HCT116 (cell line): ENCODE measurements at regions not wholly inside any gene's neighbourhood (a gene's known extent, or its start where the extent isn't known, plus 50 kb on each side); places are given as distances from the start of the nearest gene placed in this dataset.

Experiments used
- ATAC-seq: fragments of 200-7000 bp; cut with Tn5 transposase; 2 replicates; pipeline ENCODE4 v1.9.1; 2020; ENCODE audit warnings: mild to moderate bottlenecking, moderate library complexity
- BruUV-seq: library from RNA; stranded (reverse); fragments of 400-500 nt; replicated peaks from 2 replicates; lab custom pipeline; 2021; lab: Mats Ljungman, UMichigan
- CTCF ChIA-PET: fragments of 300-600 bp; sonication (Branson Sonifier 250); formaldehyde crosslinking; loops from one replicate; lab custom pipeline; 2021; ENCODE audit warnings: antibody characterized with exemption; lab: Charles Lee
- POLR2A ChIA-PET: fragments of 300-600, 350-600 bp; sonication (Branson Sonifier 250); formaldehyde crosslinking; loops from one replicate; lab custom pipeline; 2021; ENCODE audit warnings: antibody characterized with exemption; lab: Charles Lee
- RAD21 ChIA-PET, 2 experiments: fragments of 300-600 bp; sonication (Branson Sonifier 250); formaldehyde crosslinking; loops; one replicate each; lab custom pipeline; 2023; ENCODE audit warnings: low total read pairs in 2 of 2; ENCODE audit not compliant: uncharacterized antibody in 2 of 2, unreplicated experiment in 2 of 2, low non-redundant PET in 1 of 2; lab: Charles Lee
- DNase-seq: peaks from one replicate; pipeline ENCODE4 v3.0.0-alpha.2; 2010; ENCODE audit warnings: low read depth, low spot score
- H2AFZ ChIP-seq: fragments of 200-600 bp; shearing (Covaris generic), sonication (generic); 2 replicates; pipeline ENCODE4 v1.6.1; 2017; ENCODE audit warnings: low read depth, mixed run types, mixed read lengths, antibody characterized with exemption, low read length; ENCODE audit not compliant: poor library complexity, severe bottlenecking
- H3K27ac ChIP-seq: 2 replicates; pipeline ENCODE4 v1.5.1; 2012; ENCODE audit warnings: low read depth, low read length
- H3K27me3 ChIP-seq: fragments of 200-600 bp; sonication (generic); 2 replicates; pipeline ENCODE4 v1.6.1; 2016; ENCODE audit warnings: mixed run types, low read length, mixed read lengths; ENCODE audit not compliant: insufficient read depth
- H3K36me3 ChIP-seq, 2 experiments: fragments of 200-500 bp in 1 of 2; fragments of 200-600 bp in 1 of 2; sonication (Bioruptor generic) in 1 of 2; sonication (generic) in 1 of 2; 2 replicates each; pipeline versions ENCODE4 v1.5.1 to v1.6.1; 2014 to 2016; ENCODE audit warnings: low read length in 2 of 2, inconsistent platforms in 1 of 2, mixed read lengths in 1 of 2, mixed run types in 1 of 2; ENCODE audit not compliant: insufficient read depth in 2 of 2, control insufficient read depth in 1 of 2
- H3K4me1 ChIP-seq, 2 experiments: fragments of 200-600 bp in 1 of 2; sonication (generic) in 1 of 2; 2 replicates each; pipeline versions ENCODE4 v1.5.1 to v1.6.1; 2012 to 2017; ENCODE audit warnings: low read length in 2 of 2, inconsistent platforms in 1 of 2, mild to moderate bottlenecking in 1 of 2, mixed read lengths in 1 of 2, mixed run types in 1 of 2, moderate library complexity in 1 of 2; ENCODE audit not compliant: insufficient read depth in 2 of 2, control insufficient read depth in 1 of 2
- H3K4me2 ChIP-seq: fragments of 200-600 bp; sonication (generic); 2 replicates; pipeline ENCODE4 v1.6.1; 2017; ENCODE audit warnings: mixed run types, low read length, mixed read lengths
- H3K4me3 ChIP-seq, 2 experiments: fragments of 200-600 bp in 1 of 2; sonication (generic) in 1 of 2; replicated peaks in 1 of 2; 2 replicates each; pipeline ENCODE4 v1.5.1; 2011 to 2016; ENCODE audit warnings: low read length in 2 of 2, control low read depth in 1 of 2, low read depth in 1 of 2, mild to moderate bottlenecking in 1 of 2, mixed read lengths in 1 of 2, mixed run types in 1 of 2
- H3K79me2 ChIP-seq: fragments of 200-600 bp; sonication (generic); 2 replicates; pipeline ENCODE4 v1.6.1; 2017; ENCODE audit warnings: mild to moderate bottlenecking, mixed run types, low read length, moderate library complexity, mixed read lengths; ENCODE audit not compliant: insufficient read depth
- H3K9ac ChIP-seq: fragments of 200-600 bp; sonication (generic); 2 replicates; pipeline ENCODE4 v1.6.1; 2016; ENCODE audit warnings: low read length, mixed read lengths
- H3K9me2 ChIP-seq: fragments of 200-600 bp; sonication (generic), shearing (Covaris generic); 2 replicates; pipeline ENCODE4 v1.6.1; 2017; ENCODE audit warnings: mixed run types, mild to moderate bottlenecking, moderate library complexity; ENCODE audit not compliant: insufficient read depth
- H3K9me3 ChIP-seq, 2 experiments: fragments of 200-500 bp in 1 of 2; fragments of 200-600 bp in 1 of 2; sonication (Bioruptor generic) in 1 of 2; sonication (generic) in 1 of 2; 2 replicates each; pipeline ENCODE4 v1.6.1; 2014 to 2017; ENCODE audit warnings: low read length in 2 of 2, mixed read lengths in 2 of 2, inconsistent platforms in 1 of 2, low read depth in 1 of 2, mild to moderate bottlenecking in 1 of 2, mixed run types in 1 of 2, moderate library complexity in 1 of 2; ENCODE audit not compliant: control insufficient read depth in 1 of 2, insufficient read depth in 1 of 2
- H4K20me1 ChIP-seq: fragments of 200-600 bp; sonication (generic), shearing (Covaris generic); 2 replicates; pipeline ENCODE4 v1.6.1; 2017; ENCODE audit warnings: mixed run types, mild to moderate bottlenecking, moderate library complexity; ENCODE audit not compliant: insufficient read depth
- ATF3 ChIP-seq: IDR thresholded peaks from 2 replicates; pipeline ENCODE4 v1.6.1; 2012
- CBX3 ChIP-seq: IDR thresholded peaks from 2 replicates; pipeline ENCODE4 v1.6.1; 2012; ENCODE audit warnings: low read depth
- EGR1 ChIP-seq: IDR thresholded peaks from 2 replicates; pipeline ENCODE4 v1.6.1; 2012; ENCODE audit warnings: low read depth
- EZH2 ChIP-seq: fragments of 200-600 bp; sonication (generic); IDR thresholded peaks from 2 replicates; pipeline ENCODE4 v1.6.1; 2017; ENCODE audit warnings: antibody characterized with exemption, mixed run types
- FOSL1 ChIP-seq: IDR thresholded peaks from 2 replicates; pipeline ENCODE4 v1.6.1; 2012; ENCODE audit warnings: low read depth
- JUND ChIP-seq: IDR thresholded peaks from 2 replicates; pipeline ENCODE4 v1.6.1; 2012
- MAX ChIP-seq: IDR thresholded peaks from 2 replicates; pipeline ENCODE4 v1.6.1; 2012
- POLR2A ChIP-seq: IDR thresholded peaks from 2 replicates; pipeline ENCODE4 v1.7.0; 2011; ENCODE audit warnings: borderline replicate concordance; ENCODE audit not compliant: insufficient read depth, insufficient read length; ENCODE audit errors: extremely low read depth
- POLR2AphosphoS5 ChIP-seq: IDR thresholded peaks from 2 replicates; pipeline ENCODE4 v1.6.1; 2011; ENCODE audit warnings: mild to moderate bottlenecking, low read depth, low read length, moderate library complexity
- RAD21 ChIP-seq: IDR thresholded peaks from 2 replicates; pipeline ENCODE4 v1.6.1; 2012; ENCODE audit warnings: low read depth, mild to moderate bottlenecking
- REST ChIP-seq: IDR thresholded peaks from 2 replicates; pipeline ENCODE4 v1.6.1; 2012; ENCODE audit warnings: low read depth
- SIN3A ChIP-seq: IDR thresholded peaks from 2 replicates; pipeline ENCODE4 v1.6.1; 2012; ENCODE audit warnings: low read depth
- SP1 ChIP-seq: IDR thresholded peaks from 2 replicates; pipeline ENCODE4 v1.6.1; 2012; ENCODE audit warnings: low read depth
- SRF ChIP-seq: IDR thresholded peaks from 2 replicates; pipeline ENCODE4 v1.6.1; 2012; ENCODE audit warnings: low read depth
- TCF7L2 ChIP-seq: IDR thresholded peaks from 2 replicates; pipeline ENCODE4 v1.7.0; 2011; ENCODE audit warnings: borderline replicate concordance, inconsistent platforms; ENCODE audit not compliant: insufficient read depth, insufficient read length; ENCODE audit errors: extremely low read depth
- YY1 ChIP-seq: IDR thresholded peaks from 2 replicates; pipeline ENCODE4 v1.6.1; 2011; ENCODE audit warnings: low read length, low read depth, moderate library complexity, mild to moderate bottlenecking; ENCODE audit not compliant: insufficient replicate concordance; ENCODE audit errors: extremely low read depth
- ZBTB33 ChIP-seq: IDR thresholded peaks from 2 replicates; pipeline ENCODE4 v1.6.1; 2011; ENCODE audit warnings: mild to moderate bottlenecking, low read length, moderate library complexity; ENCODE audit not compliant: insufficient replicate concordance; ENCODE audit errors: extremely low read depth
- ZFX ChIP-seq: fragments of 450-650 bp; IDR thresholded peaks from 2 replicates; pipeline ENCODE4 v1.6.1; 2017
- intact Hi-C: fragments of 100-400 bp; cut with micrococcal nuclease; formaldehyde crosslinking; loops from 2 replicates; pipeline ENCODE4 v1.10.0; 2022

GRCh38 chr4:149952101-149952500 is 126.1 kb upstream of the DCLK2 start (continued):
- TF ChIP-seq REST (no peak), CBX3 (no peak), SIN3A (no peak), JUND (no peak)

- ChIA-PET POLR2A (no interaction called here), CTCF (no interaction called here), RAD21 (no interaction called here)
- Histone ChIP-seq H3K36me3 (no peaks in the 10 kb centered on the region), H3K27ac (no peak overlapping the region), H4K20me1 (no peaks in the 10 kb centered on the region), H3K4me3 (no peak overlapping the region), H3K9me2 (no peaks in the 10 kb centered on the region), H2AFZ (no peak overlapping the region), H3K4me2 (no peak overlapping the region), H3K79me2 (no peaks in the 10 kb centered on the region), H3K9ac (no peak overlapping the region), H3K27me3 (no peaks in the 10 kb centered on the region), H3K9me3 (no peaks in the 10 kb centered on the region), H3K4me1 (no peaks in the 10 kb centered on the region)
- ATAC-seq (no peak), DNase-seq (no peak)
- BruUV-seq = no TSS peak
- intact Hi-C loops = no loop called here
- TF ChIP-seq SRF (no peak), ATF3 (no peak), EZH2 (no peak), REST (no peak), ZFX (no peak), YY1 (no peak), POLR2AphosphoS5 (no peak), FOSL1 (no peak), MAX (no peak), TCF7L2 (no peak), EGR1 (no peak), RAD21 (no peak), SP1 (no peak), SIN3A (no peak), CBX3 (no peak), ZBTB33 (no peak), POLR2A (no peak)
Measured at GRCh38 chr4:149952716-149953115, 125.5 kb upstream of the DCLK2 start.
